HCEC 1CT (cell line): ENCODE measurements at regions not wholly inside any gene's neighbourhood (a gene's known extent, or its start where the extent isn't known, plus 50 kb on each side); places are given as distances from the start of the nearest gene placed in this dataset.

ENCODE experiments used
- DNase-seq: peaks from one replicate; pipeline ENCODE4 v3.0.0-alpha.2; 2017

DNA sequence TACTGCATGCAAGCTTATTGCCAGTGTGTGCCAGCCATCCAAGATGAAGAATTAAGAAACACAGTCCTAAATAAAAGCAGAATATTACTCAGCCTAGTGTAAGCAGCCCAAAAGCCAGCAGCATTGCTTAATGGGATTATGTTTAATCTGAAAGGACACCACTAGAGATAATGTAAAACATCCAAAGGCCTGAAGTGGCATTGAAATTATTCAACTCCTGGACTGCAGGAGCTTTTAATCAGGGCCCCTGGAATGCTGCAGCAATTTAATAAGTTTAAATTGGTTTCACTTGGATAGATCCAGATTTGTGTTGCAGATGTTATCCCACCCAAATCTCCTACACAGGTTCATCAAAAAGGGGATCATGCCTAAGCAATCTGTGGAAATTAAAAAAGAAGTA, 193.0 kb downstream of the C12orf50 start:
- DNase-seq: no peak

DNA sequence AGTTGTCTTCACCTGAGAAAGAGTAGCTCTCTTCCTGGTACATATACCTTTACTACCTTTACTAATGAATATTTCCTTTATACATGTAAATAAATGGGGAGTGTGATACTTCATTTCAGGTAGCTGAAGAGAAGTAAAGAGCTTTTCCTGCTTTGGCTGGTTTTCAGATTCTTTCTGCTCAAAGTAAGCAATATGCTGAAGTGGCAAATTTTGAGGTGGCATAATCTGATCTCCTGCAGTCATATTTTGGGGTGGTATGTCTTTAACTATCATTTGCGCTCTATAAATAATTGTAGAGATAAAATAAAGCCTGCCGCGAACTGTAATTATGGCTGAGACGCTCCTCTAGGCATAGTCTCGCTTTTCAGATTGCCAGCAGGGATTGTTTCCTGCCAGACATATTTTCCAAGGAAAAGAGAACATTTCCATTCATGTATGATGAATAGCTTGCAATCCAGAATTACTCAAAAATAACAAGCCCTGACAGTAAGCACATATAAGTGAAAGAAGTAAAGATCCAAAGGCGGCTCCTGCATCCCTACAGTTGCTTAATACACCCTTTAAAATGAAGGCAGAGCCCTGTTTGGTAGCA, 200.7 kb downstream of the C12orf50 start:
- no peak for DNase-seq

DNA sequence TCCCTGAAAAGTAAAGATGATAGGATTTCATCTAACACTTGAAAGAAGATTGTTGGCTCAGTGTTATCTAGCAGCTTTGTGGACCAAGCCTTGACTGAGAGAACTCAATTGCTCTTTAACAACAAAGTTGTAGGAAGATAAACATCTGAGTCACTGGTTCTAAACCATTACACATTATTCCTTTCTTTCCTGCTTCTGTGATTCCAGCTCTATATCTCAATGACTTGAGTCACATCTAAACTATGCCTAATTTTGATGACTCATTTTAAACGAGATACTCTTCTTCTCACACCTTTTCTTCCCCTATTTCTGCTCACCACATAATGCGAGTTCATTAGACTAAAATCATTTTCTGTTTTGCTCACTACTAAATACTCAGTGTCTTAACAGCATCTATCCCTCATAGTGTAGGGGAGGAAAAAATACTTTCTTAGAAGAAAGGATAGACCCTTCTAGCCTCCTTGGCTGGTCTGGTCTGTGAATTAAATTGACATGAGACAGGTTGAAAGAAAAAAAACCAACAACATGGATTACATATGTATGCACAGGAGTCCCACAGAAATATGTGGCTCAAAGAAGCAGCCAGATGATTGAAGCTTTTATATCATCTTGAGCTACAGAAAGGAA, 201.4 kb downstream of the C12orf50 start:
- peak; percentile 80 for DNase-seq

DNA sequence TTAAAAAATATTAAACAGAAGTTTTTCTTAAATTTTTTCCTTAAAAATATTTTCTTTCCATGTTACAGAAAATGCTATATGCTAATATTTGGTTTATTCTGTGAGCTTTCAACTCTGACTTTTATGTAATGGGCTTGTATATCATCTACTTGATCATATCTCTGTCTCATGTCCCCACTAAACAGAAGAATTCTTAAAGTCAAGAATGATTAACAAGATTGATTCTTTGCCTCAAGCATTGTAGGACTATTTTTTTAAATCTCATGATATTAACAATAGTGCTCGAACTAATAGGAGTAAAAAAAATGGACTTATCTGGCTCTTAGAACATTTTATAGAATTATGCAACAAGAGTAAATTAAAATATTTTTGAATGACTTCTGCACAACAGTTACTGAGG, 206.3 kb downstream of the C12orf50 start:
- DNase-seq: no peak

DNA sequence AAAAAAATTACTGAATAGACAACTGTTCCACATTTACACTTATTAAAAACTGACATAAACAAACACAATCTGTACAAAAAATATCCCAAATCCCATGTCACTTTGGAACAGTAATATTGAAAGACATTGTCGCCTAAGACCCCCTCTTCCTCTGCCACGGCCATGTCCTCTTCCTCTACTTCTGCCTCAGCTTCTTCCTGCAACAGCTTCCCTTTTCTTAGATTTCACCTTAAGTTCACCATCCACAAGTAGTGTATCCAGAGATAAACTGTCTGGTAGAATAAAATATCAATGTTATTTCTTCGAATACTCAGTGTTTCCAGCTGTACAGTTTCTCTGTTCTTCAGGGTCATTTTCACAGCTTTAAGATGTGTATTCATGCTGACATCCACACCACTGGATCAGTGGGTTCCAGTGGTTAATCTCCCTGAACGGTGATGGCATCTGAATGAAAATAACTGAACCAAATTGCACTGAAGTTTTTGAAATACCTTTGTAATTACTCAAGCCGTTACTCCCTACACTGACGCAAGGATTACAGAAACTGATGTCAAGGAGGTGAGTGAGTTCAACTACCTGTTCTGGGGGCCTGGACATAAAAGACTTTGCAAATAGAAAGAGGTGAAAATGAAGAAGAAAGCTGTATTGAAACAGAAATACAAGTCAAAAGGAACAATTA, 208.5 kb downstream of the C12orf50 start:
- peak; percentile 52 for DNase-seq

DNA sequence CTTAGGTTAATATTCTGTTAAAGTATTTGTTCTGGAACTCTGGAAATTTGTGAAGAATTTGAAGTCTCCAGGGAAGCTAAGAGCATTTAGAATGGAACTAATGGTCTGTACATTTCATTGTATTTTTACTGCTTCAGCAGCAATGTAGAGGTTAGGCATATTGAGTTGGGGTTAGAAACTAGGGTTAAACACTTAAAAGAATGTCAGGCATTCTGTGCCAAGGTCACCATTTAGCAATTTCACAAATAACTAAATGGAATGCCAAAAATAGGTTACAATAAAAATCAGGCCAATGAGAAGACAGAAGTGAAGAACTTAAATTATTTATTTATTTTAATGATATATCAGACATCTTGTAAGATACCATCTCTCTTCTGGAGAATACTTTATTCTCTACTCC, 210.8 kb downstream of the C12orf50 start:
- DNase-seq: no peak

DNA sequence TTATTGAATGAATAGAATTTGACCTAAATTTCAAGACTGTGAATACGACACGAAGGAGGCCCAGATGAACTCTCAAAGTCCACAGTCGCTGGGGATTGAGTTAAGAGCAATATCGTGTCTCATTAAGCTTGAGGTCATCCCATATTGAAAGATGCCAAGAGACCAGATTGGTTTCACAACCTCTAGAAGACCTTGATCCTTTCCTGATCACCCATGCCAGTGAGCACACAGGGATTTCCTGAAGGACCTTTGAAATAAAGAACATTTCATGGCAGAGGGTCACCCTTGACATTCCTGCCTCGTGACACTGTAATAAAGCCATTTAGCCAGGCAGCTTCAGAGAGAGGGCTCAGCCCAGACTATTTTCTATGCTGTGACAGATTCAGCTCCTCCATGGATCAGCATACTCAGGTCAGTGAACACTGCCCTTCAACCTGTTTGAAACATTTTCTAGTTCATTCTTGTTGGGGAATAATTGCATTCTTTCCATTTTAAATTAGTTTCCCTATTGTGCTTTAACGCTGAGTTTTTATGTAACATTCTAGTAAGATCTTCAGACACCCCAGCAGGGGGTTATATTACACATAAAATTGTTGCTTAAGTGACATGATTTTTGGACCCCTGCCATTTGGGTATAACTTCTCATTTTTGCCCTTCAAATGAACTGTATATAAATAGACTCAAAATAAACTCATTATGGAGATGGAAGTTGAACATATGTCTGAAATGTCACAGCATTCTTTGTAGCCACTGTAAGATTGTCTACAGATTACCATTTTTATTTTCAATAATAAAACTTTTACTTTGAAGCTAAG, 213.2 kb downstream of the C12orf50 start:
- DNase-seq: peak; percentile 21

DNA sequence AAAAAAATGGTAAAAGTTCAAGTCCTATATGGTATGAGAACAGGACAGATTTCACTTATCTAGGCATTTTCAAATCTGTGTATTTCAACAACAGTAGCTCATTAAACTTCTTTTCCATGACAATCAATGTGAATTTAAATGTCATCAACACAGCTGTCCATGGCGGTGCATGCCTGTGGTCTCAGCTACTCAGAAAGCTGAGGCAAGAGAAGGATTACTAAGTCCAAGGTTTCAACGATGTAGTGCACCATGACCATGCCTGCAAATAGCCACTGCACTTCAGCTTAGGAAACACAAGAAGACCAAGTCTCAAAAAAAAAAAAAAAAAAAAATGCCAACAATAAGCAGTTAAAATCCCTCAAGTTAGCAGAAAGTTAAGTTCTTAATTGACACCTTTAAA, 214.6 kb downstream of the C12orf50 start:
- peak; percentile 59 for DNase-seq

DNA sequence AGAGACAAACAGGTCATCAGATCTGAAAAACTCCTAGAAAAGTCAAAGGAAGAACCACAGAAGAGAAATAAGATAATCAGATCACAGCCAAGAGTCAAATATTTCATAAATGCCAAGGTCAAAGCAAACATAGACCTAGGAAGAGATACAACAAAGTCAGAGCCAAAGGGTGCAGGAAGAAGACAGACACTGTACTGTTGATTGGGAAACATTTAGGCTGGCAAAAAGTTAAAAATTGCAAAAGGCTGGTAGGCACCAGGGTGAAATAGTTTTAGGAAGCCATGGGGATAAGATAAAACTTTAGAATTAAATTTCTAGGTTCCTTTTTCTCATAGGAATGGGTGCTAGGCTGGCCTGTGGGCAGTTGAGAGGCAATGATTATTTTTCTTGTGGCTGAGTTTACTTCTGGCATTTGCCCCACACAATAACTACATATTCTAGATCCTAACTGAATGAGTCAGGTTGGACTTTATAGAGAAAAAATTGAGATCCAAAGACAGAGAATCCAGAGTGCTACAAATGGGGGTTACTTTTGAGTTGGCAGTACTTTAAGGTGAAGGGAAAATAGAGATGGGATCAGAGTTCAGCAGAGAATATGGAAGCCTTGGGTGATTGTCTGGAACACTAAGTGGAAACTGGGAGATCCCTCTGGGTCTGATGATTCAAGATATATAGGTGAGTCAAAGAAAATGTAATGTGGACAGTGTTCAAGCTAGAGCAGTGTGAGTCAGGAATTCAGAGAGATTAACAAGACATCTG, 215.5 kb downstream of the C12orf50 start:
- peak; percentile 81 for DNase-seq

DNA sequence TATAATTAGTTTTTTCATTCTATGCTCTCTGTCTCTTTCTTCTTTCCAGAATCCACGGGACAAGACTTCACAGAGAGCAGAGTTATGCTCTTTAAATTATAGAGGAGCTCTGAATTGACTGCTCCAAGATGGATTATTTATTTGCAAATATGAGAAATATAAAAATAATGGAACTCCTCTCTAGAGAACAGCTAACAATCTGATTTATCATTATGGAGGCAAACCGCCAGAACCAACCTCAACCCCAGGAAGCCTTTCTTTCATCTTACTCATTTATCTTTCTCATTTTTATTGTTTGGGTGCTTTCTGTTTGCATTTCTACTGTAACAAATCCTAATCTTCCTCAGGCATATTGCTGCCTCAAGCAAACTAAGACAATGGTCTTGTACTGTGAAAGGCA, 216.5 kb downstream of the C12orf50 start:
- DNase-seq: peak; percentile 32

DNA sequence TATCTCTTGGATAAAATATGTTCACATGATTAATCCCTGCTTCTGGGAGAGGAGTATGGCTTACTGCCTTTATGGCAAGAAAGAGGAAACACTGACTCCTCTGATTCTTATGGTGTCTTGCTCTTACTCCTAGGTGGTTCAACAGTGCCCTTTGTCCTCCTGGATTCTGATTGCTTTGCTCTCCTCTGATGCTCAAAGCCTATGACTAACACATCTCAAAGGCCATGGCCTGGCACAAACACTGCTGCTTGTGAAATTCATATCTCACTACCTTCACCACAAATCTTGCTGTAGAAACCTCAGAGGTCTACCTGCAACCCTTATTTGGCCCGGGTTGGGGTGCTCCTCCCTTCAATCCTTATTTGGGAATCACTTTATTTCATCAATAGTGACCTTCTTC, 217.2 kb downstream of the C12orf50 start:
- DNase-seq: peak; percentile 50

DNA sequence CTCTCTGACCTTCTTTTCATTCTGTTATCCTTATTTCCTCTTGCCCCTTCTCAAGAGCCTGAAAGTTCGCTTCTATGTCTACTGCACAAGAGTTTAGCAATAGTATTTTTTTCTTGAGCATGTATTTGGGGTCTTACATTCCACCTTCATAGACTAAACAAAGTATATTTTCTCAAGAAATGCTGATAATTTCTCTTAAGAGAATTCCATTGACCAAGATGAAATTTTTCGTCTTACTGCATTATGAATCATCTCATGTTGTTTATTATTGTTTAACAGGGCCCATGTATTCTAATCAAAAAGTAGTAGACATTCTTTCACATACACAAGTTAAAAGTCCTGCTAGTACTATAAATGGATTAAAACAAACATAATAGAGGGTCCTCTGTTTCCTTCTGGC, 219.3 kb downstream of the C12orf50 start:
- peak; percentile 65 for DNase-seq

DNA sequence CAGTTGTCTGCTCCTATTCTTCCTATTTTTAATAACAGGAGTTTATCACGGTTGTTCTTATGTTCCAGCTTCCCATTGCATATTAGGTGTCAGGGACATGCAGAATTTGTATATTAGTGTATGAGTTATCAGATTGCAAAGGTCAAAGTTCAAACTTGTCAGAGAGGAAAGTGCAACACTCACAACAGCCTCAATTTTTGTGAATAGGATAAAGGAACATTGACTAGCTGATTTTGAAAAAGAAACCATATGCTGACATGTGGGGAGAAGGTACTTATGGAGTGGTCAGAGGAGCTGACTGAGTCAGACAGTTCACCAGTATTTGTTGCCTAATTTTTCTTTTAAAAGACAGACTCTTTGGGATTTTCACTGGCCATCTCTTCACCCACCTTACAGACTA, 222.1 kb downstream of the C12orf50 start:
- DNase-seq: peak; percentile 60

DNA sequence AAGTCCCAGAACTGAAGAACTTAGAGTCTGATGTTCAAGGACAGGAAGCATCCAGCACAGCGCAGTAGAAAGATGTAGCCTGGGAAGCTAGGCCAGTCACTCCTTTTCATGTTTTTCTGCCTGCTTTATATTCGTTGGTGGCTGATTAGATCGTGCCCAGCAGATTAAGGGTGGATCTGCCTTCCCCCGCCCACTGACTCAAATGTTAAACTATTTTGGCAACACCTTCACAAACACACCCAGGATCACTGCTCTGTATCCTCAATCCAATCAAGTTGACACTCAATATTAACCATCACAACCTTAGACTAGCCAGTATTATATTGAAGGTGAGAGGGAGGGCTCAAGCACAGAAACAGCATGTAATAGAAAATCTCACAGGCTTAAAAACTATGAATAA, 222.9 kb downstream of the C12orf50 start:
- no peak for DNase-seq

DNA sequence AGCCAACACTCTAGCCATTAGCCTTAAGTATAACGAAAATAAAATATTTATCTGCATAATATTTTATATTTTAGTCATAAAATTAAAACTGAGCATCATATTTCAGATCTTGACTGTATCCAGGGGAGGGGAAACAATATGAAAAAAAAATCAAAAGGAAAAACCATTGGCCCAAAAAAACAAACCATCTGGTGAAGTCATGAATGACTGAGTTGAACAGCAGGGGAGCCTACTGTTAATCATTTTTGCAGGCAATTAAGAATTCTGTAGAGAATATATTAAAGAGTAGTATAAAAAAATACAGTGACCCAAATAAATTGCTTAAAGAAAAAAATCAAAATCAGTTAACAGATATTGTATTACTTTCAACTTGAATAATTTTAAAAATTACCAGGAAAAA, 224.8 kb downstream of the C12orf50 start:
- DNase-seq: no peak

DNA sequence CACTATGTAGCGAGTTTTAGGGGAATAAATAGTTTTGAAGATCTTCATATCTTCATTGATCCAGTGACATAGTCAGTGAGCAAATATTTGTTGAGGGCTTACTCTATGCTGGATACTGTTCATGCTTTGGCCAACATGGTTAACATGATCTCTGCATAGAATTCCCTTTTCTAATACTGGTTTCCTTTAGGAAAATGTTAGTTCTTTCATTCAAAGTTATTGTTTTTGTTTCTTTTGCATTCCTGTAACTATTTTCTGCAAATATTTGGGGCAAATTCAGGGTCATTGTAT, 226.5 kb downstream of the C12orf50 start:
- DNase-seq: no peak

DNA sequence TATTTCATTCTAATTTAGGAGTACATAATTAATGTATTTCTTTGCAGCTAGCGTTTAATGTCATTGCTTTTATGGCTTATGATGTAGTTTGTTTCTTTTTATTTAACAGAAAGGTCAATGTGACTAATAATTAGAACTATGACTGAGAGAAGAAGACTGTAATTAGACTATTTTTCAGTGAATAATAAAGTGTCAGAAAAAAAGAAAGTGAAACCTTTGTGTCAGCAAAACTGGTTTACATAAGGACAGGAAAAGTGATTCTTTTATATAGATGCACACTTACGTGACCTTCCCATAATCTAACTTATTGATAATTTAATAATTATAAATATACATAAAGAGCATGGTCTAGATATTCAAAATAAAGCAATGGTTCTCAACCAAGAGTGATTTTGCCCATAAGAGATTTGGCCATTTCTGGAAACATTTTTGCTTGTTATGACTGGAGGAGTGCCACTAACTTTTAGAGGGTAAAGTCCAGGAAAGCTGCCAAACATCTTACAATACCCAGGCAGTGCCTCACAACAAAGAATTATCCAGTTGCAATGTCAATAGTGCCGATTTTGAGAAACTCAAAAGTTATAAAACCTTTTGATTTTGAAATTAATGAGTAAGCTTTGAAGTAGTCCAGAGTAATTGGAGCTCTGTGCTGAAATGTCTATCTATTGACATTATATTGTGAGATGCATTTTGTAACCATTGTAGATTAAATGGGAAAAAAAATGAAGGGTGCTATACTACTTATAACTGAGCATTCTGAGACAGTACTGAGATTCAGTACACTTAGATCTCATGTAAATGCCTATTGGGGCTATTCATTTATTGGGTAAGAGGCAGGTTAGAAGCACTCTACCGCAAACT, 227.1 kb downstream of the C12orf50 start:
- peak; percentile 40 for DNase-seq

DNA sequence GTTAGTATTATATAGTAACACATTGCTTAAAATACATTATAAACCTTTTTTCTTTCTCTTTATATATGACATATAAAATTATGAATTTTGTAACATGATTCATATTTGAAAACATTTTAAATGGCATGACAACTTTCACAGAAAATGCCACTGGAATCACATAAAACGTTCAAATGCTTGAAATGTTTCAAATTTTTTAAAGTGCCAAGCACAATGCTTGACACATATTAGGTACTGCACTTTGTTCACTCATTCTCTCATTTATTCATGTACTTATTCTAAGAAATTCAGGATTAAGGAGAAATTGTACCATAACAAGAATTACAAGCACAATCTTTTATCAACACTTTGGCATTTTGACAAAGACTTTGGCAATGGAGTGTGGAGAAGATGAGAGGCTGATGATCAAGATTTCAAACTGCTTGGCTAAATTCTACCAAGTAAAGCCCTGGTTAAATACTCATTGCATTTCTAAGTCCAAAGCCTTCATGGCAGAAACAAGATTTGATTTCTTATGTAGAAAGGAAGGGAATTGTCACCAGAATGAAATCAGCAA, 232.2 kb downstream of the C12orf50 start:
- DNase-seq: no peak

DNA sequence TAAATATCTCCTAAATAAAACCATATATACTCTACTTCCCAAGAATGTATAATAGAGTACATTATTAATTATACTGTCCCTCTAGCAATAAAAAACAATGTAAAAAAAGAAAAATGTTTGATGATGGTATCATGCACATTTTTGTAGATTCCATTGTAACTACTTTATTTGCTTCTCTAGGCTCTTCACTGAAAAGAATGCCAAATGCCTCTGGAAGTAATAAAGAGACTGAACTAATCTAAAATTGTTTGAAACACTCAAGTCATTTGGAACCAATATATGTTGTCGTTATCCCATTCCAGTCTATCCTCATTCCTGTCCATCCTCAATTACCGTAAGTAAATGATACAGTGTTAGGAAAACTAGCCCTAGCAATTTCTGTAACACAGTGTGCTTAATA, 233.6 kb downstream of the C12orf50 start:
- DNase-seq: no peak

DNA sequence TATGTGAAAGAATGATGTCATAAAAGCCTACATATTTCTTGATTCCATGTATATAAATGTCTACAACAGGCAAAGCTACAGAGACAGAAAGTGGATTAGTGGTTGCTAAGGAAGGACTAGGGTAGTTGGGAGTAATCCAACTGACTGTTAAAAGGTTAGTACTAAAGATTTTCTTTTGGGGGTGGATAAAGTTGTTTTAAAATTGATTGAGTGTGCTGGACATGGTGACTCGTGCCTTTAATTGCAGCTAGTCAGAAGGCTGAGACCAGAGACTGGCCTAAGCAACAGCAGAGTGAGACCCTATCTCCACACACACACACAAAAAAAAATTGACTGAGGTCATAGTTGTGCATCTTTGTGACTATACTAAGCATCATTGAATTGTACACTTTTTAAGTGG, 234.3 kb downstream of the C12orf50 start:
- no peak for DNase-seq

DNA sequence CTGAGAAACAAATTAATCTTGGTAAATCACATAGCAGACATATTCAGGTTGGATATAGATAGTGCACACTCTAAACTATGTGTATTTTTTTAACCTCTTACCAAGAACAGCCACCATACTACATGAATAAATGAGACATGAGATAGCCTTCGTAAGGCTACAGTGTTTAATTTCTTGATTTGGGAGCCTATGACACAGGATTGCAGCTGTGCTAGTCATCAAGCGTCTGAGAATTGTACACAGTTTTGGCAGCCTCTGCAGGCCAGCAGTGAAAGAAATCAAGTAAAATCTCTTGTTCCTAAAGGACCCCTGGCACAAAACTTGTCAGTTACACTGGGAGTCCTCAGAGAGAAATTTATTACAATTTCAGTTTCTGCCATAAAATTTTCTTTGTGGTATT, 236.1 kb downstream of the C12orf50 start:
- DNase-seq: peak; percentile 51

DNA sequence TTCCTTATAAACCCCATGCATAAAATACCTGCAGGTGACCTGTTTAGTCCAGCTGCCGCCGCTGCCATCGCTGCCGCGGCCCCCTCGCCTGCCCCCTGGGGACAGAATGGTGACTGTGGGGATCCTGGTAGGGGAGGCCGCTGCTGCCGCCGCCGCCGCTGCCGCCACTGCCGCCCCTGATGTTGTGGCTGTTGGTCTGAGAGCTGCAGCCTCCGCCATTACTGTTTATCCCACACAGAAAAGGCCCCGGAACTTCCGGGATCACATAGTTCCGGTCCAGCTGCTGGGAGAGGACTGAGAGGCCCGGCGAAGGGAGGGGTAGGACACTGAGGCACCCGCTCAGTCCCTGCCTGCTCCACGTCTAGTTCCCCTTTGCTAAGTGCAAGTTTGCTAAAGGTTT, 244.9 kb downstream of the C12orf50 start:
- no peak for DNase-seq
